Limb (tissue), 2 donors: ENCODE measurements at regions not wholly inside any gene's neighbourhood (a gene's known extent, or its start where the extent isn't known, plus 50 kb on each side); places are given as distances from the start of the nearest gene placed in this dataset.

Experiments
- DNase-seq, 2 donors: peaks; one replicate each; pipeline ENCODE4 v3.0.0-alpha.2; 2016; ENCODE audit errors: extremely low spot score in 2 of 2

GRCh38 chr6:80466981-80467380 is 360.5 kb downstream of the BCKDHB start:
- no peak for DNase-seq

- DNase-seq: no peak
Measured at GRCh38 chr6:80465513-80465912, 359.0 kb downstream of the BCKDHB start.

GRCh38 chr6:80464901-80465300 is 358.4 kb downstream of the BCKDHB start:
- DNase-seq: no peak

GRCh38 chr6:80463197-80463596 is 356.7 kb downstream of the BCKDHB start:
- DNase-seq: no peak

GRCh38 chr6:80460257-80460865 is 353.9 kb downstream of the BCKDHB start:
- no peak for DNase-seq

- DNase-seq: peak; percentile 55 to 84
Measured at GRCh38 chr6:80457439-80457933, 351.0 kb downstream of the BCKDHB start.

GRCh38 chr6:80456724-80457438 is 350.4 kb downstream of the BCKDHB start:
- no peak for DNase-seq

GRCh38 chr6:80454661-80455365 is 348.3 kb downstream of the BCKDHB start:
- DNase-seq: no peak

GRCh38 chr6:80454197-80454596 is 347.7 kb downstream of the BCKDHB start:
- no peak for DNase-seq

- no peak for DNase-seq
Measured at GRCh38 chr6:80449726-80450125, 343.3 kb downstream of the BCKDHB start.

- no peak for DNase-seq
Measured at GRCh38 chr6:80446454-80447045, 340.1 kb downstream of the BCKDHB start.

GRCh38 chr6:80445751-80446150 is 339.3 kb downstream of the BCKDHB start:
- DNase-seq: no peak

- no peak for DNase-seq
Measured at GRCh38 chr6:80442366-80442765, 335.9 kb downstream of the BCKDHB start.

- no peak for DNase-seq
Measured at GRCh38 chr6:80441131-80441530, 334.7 kb downstream of the BCKDHB start.

GRCh38 chr6:80440496-80441115 is 334.1 kb downstream of the BCKDHB start:
- DNase-seq: no peak

GRCh38 chr6:80439721-80440470 is 333.4 kb downstream of the BCKDHB start:
- DNase-seq: no peak

- no peak for DNase-seq
Measured at GRCh38 chr6:80438772-80439171, 332.3 kb downstream of the BCKDHB start.

- no peak for DNase-seq
Measured at GRCh38 chr6:80437801-80438200, 331.3 kb downstream of the BCKDHB start.

- DNase-seq: no peak
Measured at GRCh38 chr6:80437221-80437620, 330.8 kb downstream of the BCKDHB start.

GRCh38 chr6:80436663-80437062 is 330.2 kb downstream of the BCKDHB start:
- no peak for DNase-seq

GRCh38 chr6:80435457-80435856 is 329.0 kb downstream of the BCKDHB start:
- DNase-seq: no peak
